ENCODE measurements at regions not wholly inside any gene's neighbourhood (a gene's known extent, or its start where the extent isn't known, plus 50 kb on each side); places are given as distances from the start of the nearest gene placed in this dataset.

DNA sequence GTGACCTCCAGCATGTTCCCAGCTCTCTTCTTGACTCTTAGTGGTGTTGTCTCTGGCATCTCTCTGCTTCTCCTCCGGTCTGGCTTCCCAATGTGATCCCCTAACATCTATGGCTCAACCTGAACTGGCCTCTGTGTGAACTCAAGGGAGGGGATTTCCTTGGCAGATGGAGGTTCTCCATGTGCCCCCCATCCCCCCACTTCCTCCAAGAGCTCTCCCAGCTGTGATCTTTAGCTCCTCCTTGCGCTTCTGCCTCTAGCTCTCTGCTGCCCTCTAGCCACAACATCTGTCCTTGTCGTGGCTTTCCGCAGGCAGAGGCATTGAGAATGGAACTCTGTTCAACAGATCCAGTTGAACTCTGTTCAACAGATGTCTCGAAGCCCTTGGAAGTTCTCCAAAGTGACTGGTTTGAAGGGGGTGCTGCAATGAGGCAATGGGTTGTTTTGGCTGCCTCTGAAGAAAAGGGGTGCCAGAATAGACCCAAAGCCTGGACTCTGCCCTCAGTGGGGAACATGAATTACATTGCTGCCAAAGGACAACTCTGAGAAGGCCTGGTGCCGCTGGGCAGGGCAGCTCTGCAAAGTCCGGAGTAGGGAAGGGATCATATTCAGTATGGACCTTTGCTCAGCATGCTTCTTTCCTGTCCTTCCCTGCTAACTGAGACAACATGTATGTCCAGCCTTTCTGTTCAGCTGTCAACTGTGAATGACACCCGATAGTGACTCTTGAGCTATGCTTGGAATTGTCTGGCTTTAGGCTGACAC lies 61.9 kb downstream of the ADM start:
- TF ChIP-seq ZNF274 (IDR thresholded peaks at IDR 0.05; ENCODE audit: low read depth, low read length) (no peak), SUZ12 (IDR thresholded peaks at IDR 0.05; ENCODE audit: extremely low read depth, insufficient read depth, insufficient read length) (no peak), YY1 (IDR thresholded peaks at IDR 0.05; ENCODE audit: insufficient read depth, insufficient read length) (no peak)
